NCI-H446 (cell line): ENCODE measurements at regions not wholly inside any gene's neighbourhood (a gene's known extent, or its start where the extent isn't known, plus 50 kb on each side); places are given as distances from the start of the nearest gene placed in this dataset.

Experiments used
- DNase-seq, 2 experiments: peaks; one replicate each; lab custom pipeline; 2025; lab: John Stamatoyannopoulos, UW

DNA sequence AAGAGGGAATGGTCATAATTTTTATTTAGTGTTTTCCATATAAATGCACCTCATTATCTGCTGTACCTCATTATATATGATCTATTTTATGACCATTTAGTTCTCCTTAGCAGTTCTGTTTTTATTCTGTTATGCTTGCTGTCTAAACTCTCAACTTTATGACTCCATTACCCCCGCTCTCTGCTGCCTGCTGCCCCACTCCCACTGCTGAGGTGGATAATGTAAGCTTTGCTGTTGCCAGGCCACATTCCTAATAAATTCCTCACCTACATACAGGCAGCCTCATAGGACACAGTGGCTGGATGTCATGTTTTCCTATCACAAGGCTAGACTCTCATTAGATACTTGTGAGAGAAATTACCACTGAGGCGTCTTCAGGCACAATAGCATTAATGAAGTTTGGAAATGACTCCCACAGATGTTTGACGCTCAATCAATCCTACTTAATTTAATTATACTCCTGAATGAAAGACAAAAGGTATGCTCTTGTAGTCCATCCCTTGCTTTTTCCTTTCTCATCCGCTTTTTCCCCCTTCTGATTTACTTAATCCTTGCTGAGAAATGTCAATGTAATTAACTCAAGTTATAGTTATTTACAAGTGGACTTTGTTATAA is 497.5 kb upstream of the IGFBP7 start:
- no peak for DNase-seq

DNA sequence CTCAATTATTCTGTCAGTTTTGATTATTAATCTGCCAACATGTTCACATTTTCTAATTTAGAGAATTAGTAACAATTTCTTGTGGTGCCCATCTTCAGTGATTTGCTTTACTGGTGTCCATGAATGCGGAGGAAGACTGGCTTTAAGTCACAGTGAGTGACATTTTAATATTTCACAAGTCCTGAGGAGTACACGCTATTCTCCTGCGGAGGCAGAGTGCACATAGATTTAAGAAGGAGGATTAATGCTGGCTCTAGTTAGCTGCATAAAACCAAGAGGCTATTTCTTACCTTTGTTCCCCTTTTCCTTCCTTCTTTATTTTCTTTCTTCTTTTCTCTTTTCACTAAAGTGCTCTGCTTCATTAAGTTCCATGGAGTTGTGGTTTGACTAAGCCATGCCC is 495.2 kb upstream of the IGFBP7 start:
- DNase-seq, result no peak

DNA sequence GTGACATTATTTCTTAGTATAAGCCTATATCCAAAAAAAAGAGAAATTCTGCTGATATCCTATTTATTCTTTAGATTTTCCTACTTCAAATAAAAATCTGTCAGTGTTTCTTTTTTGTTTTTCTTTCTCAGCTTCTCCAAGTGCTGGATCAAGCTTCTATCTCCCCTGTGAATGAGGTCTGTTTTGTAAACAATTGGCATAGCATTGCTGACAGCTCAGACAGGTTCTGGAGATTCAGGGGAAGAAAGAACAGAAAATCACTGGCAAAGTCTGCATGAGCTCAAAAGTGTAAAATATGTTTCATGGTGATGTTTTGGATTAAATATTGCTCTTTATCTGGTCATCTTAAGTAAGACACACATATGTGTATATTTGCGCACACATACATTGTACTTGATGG is 492.0 kb upstream of the IGFBP7 start:
- DNase-seq, result no peak

DNA sequence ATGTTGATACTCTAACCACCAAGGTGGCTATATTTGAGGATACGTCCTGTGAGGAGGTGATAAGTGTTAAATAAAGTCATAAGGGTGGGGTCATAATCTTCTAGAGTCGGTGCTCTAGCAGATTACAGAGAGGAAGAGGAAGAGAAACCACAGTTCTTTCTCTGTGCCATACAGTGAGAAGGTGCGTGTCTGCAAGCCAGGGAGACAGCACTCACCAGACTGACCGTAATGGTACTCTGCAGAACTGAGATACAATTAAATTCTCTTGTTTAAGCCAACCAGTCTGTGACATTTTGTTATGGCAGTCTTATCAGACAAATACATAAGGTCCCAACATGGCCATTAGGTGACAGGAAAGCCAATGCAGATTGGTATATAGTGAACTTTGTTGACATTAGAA is 480.9 kb upstream of the IGFBP7 start:
- DNase-seq, result no peak

DNA sequence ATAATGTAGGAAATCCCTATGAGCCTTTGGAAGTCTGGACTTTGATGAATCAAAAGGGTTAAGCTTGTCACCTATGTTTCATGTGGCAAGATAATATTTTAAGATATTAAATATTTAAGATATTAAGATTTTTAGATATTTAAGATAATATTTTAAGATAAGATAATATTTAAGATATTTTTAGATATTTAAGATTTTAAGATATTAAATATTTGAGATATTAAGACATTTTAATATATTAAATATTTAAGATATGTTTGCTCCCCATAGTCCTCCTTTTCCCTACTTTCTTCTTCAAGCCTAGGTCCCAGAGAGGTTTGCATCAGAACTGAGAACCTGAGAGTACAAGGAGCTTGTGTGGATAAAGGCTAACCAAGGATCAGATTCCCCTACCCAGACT is 478.4 kb upstream of the IGFBP7 start:
- DNase-seq, result no peak

DNA sequence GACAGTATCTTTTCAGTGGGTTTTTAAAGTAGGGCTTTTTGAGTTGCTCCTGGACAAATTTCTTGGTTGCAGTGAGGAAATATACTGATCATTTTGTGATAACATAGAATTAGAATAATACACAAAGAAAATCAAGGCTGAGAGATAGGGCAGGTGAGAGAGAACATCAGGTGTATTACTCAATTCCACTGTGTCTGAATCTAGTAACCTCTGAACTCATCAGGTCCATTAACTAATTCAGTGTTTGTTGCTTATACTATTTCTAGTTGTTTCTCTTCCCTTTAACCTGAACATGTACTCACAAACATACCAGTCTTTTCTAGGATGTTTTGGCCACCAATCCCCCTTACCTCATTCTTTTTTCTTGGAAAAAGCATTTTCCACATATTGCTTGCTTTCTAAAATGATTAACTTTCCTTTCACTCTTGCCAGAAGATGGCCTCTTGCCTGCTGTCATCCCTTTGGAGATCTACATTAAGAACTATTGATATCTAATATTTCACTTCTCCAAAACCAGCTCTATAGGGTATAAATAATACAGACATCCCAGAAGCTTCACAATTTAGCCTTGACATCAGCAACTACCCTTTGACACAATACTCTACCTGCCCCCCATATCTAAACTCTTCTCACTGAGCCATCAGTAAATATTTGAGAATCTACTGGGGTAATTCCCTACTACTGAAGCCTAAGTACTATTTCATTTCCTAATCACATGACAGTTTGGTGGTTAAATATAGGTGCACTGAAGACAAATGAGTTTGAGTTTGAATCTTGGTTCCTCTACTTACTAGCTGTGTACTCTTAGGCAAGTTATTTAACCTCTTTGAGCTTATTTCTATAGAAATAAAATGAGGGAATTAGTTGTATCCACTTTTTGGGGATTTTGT is 470.8 kb upstream of the IGFBP7 start:
- no peak for DNase-seq

DNA sequence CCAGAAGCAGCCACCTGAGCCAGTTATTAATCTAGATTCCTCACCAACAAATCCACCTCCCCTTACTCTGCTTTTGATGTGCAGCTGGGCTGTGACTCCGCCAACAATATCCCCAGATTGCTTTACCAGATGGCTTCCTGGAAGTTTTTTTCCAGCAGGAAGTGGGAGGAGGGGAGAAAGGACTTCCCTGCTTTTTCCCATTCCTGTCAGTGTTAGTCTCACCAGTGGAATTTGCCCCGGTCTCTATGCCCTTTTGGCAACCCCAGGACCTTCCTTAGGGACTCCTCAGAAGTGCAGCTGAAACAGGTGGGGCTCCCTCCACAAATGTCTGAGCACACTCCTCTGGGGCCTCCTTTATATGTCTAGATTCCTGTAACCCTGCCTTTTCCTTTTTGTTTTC is 465.2 kb upstream of the IGFBP7 start:
- DNase-seq, result no peak

DNA sequence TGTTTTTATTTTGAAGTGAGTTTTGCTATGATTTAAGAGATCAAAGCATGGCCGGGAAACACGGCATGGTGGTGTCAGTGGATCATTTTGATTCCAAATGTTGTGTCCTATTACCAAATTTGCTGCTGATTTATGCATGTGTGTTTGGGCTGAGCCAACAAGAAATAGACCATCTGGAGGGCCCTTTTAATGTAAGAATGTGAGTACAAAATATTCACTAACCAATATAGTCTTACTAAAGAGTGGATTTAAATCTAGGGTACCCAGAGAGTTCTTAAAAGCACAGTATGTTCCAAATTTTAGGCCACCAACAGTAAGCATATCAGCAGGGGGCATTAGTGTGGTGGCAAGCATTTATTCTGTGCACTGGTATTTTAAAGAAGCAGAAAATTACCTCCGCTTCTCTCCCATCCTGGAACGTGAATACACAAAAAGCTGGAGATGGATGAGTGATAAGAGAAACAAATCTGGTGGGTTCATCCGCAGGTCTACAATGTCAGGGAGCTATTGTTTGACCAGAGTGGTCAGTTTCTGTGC is 444.4 kb upstream of the IGFBP7 start:
- DNase-seq, result no peak

DNA sequence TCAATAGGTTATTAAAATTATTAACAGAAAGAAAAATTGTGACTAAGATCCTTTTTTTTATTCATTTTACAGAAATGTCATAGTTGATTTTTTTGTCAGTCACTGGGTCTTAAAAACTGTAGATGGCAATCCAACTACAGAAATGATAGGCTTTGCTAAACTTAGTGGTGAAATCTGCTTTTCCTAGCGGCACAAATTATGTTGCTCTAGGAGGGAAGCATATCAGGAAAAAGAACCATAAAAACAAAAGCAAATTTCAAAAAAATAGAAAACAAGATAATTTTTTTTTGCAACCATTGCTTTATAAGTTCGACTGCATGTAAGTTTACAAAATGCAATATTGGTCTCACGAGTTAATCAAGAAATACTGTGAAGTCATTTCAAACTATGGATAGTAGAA is 443.5 kb upstream of the IGFBP7 start:
- no peak for DNase-seq

DNA sequence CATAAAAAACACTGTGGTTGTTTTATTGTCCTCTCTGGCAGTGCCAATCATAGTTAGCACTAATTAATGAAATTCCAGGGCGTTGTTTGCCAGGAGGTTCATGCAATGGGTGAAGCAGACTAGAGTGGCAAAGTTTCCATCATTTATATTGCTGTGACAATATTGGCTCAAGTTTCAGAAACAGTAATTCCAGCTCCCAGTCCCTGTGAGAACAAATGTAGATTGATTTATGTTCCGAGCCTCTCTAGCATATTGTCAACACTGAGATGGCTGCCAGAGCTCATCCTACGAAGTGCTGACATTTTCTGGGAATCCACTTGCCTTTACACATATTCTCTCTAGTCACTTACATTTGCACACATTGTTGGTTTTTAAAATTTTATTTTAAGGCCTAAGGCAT is 440.0 kb upstream of the IGFBP7 start:
- DNase-seq, result peak; percentile 81 to 87

DNA sequence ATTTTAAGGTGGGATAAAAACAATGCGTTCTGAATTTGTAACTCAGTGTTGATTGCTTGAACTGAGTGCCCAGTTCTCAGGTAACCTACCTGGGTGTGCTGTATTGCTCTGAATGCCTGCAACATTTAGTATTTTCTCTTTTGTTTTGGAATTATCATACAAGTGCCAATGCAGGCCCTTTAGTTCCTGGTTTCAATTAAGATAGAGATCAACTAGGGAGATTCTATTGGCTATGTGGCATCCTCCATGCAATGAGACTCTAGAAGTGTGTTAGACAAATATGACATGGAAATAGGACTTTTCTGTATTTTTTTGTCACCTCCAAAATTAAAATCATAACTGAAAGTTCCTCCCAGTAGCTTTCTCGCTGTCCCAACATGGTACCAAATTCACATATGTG is 438.7 kb upstream of the IGFBP7 start:
- DNase-seq, result no peak

DNA sequence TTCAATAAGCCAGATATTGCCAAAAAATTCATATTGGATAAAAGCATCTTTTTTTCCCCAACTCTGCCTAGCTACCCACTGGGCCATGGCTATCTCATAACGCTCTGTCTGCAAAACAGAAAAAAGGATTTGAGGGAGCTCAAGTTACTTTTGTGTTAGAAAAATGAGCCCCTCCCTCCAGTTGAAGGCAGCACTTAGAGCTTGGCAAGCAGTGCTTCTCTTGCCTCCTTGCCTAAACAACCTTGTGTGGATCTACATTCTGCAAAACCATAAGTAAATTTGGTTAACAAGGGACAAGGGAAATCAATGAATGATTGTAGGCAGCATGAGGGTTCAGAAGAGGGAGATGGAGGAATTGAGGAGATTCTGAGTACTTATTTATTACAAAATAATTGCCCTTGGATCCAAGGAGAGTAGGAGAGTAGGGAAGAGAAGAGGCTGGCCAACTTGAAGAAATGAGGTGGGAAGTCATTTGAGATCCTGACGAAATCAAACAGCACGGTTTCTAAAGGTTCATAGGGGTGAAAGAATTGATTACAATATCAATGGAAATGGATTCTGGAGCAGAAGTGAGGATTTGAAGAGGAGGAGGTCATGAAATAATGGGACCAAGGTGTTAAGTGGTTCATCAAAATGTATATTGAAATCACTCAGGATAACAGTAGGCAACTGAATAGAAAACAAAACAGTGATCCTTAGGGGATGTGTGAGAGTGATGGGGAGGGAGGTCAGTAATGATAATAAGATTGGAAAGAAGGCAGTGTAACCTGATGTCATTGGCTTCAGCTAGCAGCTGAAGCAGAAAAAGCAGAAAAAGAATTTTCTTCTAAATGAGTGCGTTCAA is 434.8 kb upstream of the IGFBP7 start:
- DNase-seq, result no peak

DNA sequence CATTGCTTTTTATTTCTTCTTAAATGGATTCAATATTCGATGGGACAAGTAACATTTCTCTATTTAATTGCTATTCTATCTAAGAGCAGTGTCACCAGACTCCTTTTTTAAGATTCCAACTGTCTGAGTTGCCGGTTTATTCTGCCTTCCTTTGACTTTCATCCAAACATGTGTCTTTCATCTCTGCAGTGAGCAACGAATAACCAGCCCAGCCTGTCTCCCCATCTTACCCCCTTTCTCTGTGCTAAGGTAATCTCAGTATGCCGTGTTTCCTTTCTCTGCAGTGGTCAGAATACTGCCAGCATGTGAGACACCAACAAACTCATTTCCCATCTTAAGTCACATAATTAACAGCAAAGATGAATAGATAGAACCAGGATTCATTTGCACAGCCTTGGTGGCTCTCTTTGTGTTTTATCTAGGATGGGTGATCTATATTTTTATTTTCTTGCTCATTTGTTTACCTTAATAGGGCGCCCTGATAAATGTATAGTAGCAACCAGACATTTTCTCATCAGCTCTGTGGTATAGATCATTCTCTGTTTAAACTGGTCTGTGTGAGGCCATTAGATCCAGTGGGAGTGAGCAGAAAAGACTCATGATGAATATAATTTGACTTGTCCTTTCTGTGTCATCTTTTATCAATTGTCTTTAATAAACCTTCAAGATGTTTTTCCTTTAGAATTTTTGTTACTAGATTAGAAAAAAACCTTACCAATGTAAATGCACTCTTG is 394.8 kb upstream of the IGFBP7 start:
- DNase-seq, result no peak

DNA sequence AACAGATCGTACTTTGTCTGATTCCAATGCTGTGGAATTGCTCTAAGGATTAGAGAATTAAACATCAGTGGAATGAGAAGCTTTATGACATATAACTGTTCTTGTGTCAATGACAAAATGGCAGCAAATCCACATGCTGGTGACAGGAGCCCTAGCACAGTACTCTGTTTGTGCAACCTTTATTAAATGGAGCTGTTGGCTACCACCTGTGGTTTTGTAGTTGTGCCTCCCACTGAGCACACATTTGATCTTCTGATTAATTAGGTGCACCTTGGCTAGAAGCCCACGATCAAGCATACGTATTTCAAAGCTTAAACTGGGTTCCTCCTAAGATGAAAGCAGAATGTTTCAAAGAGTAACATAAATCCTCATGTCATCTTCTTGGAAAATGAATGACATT is 394.0 kb upstream of the IGFBP7 start:
- DNase-seq, result peak in 1 of 2 experiments; percentile 10

DNA sequence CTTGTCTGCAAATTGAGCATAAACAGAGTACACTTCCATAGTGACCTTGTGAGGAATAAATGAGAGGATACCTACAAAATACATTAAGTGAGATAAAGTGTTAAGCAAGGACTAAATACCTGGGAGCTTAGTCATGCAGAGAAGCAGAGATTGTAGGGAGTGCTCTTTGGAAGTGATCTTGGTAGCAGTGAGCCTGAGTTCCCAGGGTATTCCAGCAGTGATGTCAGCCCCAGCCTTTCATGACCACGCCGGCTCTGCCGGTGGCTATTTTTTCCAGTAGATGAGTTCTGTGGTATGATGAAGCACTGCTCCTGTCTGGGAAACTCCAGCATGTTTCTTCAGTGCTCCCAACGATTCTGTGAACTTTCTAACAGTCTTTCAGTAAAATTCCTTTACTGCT is 391.5 kb upstream of the IGFBP7 start:
- peak in 1 of 2 experiments; percentile 36 for DNase-seq

DNA sequence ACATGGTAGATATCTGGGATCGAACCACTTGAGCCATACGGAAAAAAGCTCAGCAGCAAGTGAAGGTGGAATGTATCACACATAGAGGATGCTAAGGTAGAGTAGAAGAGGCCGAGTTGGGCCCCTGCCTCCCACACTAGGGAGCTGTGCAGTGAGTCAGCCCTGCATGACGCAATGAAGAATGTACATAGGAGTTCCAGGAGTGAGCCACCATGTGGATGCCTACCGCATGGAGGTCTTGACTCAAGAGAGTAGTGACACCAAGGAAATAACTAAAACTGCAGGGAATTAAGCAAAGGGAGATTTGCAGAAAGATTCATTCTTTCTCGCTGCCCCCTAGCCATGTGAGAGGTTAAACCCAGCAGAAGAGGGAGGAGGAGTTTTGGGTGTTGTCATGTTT is 389.6 kb upstream of the IGFBP7 start:
- no peak for DNase-seq

DNA sequence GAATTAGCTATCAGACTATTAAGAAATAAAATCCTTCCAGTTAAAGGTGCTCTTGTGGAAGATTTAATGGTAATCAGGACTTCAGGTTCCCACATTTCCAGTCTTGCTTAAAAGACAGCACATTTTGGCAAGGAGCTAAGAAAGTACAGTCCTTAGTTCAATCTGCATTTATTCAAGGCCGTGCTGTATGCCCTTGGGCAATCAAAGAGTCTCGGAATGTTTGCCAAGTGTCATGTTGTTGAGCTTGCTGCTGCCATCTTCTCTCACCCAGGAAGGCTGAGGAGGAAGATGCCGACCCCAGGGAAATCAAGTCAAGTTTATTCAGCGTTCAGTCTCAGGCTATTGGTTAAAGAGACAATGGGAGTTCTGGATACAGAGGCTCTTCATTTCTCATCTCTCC is 388.1 kb upstream of the IGFBP7 start:
- DNase-seq, result no peak

DNA sequence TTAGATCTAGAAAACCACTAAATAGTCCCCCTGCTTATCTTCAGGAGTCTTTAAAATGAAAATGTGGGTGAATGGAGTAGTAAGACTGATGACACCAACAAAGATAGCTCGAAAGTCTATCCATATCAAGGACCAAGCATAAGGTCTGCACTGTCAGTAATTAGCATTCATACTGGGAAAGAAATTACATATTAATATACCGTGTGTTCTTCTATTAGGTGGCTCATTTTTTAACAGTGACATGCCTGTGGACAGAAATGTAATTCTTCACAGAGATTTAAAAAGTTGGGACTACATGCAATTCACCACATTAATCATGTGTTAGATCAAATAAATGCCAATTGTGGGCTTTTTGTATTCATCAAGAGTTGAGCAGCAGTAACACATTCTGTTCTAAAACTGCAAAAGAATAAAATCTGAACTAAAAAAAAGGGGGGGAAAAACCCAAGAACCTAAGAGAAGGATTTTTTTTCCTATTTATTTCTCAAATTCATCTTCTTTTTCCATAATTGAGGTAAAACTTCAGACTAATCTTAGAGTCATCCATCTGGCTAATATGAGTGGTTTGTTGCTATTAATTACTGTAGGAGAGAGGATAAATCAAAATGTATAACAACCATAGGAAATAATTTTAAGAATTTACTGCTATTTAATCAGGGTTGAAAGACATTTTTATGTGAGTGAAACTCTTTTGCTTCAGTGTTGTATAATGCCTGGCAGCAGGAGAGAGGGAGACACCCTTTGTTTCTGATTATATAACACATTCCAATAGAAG is 386.7 kb upstream of the IGFBP7 start:
- no peak for DNase-seq

DNA sequence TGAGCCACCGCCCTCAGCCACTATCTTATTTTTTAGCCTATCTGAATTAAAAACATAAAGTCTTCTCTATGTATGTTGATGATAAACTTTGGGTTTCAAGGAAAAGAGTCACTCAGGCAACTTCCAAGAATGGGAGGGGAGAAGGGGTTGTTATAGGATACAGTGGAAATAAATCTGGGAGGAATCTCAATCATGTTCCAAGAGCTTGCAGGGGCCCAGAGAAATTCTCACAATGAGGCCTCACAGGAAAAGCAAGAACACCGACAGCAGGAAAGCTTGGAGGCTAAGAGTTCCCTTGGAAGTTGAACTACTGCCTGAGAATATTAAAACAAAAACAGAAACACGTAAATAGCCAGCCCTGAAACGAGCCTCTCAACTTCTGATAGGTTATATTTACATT is 384.6 kb upstream of the IGFBP7 start:
- no peak for DNase-seq

DNA sequence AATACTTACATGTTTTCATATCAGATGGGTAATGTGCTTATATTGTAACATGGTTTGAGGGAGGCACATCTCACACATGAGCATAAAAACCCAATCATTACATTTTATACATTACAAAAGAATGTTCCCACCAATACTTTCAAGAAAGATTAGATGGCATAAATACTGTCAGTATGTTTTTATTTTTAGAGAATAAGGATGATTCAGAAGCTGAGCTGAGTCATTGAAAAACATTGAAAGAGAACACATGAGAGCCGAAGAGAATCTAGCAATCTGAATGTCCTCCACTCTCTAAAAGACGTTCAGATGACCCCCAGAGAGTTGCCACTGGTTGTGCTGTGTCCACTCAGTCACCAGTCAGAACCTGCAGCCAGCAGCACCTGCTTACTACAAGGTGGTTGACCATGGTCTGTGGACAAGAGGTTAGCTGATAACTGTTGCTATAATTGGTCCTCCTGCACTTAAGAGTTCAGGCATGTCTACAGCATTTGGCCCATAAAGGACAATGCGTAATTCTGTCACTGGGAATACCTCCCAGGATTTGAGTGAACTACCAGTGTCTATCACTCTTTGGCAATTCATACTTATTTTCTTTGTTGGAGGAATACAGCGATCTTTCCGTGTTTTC is 382.2 kb upstream of the IGFBP7 start:
- no peak for DNase-seq

DNA sequence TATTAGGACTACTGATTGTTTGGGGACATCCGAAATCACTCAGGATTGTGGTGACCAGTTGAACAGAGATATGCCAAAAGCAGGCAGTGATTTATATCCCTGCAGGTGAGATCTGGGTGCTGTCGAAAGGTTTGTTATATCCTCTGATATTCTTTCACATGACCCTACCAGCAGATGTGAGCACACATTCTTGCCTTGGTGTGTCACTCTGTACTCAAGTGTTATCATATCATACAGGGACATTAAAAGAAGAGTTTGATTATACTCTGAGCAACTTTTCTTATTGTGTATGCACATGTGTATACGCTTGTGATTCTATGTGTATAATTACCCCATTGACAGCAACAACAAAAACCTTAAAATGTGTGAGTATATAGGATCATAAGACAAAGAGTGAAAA is 381.2 kb upstream of the IGFBP7 start:
- no peak for DNase-seq
